ENCODE measurements at regions not wholly inside any gene's neighbourhood (a gene's known extent, or its start where the extent isn't known, plus 50 kb on each side); places are given as distances from the start of the nearest gene placed in this dataset.

DNA sequence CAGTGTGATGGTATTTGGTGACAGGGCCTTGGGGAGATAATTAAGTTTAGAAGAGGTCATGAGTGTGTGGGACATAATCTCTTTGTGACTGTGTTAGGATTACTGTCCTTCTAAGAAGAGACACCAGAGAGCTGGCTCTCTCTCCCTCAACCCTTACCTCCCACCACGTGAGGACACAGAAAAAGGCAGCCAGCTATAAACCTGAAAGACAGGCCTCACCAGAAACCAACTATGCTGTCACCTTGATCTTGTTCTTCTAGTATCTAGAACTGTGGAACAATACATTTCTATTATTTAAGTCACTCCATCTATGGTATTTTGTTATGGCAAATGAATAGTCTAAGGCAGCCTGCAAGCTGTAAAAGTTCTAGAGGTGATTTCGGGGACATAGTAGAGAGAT lies 203.7 kb downstream of the OTOR start:
- Histone ChIP-seq H3K9me3 (ENCODE audit: low read depth, low read length) (no peaks in the 10 kb centered on the region), H2AFZ (ENCODE audit: low read length) (no peak overlapping the region), H3K27me3 (ENCODE audit: insufficient read depth, low read length) (no peaks in the 10 kb centered on the region), H3K4me2 (ENCODE audit: insufficient read depth, low read length) (no peak overlapping the region), H3K4me1 (ENCODE audit: insufficient read depth, low read length) (no peaks in the 10 kb centered on the region), H3K27ac (ENCODE audit: low read depth, low read length) (no peak overlapping the region), H4K20me1 (ENCODE audit: insufficient read depth, low read length) (no peaks in the 10 kb centered on the region), H3K36me3 (ENCODE audit: insufficient read depth, low read length) (no peaks in the 10 kb centered on the region), H3K79me2 (ENCODE audit: insufficient read depth, low read length) (no peaks in the 10 kb centered on the region), H3K4me3 (ENCODE audit: insufficient read depth, low read length) (no peak overlapping the region)
- DNase-seq (ENCODE audit: insufficient read length, low spot score, missing footprints), result no peak
- TF ChIP-seq, protein P1, sequence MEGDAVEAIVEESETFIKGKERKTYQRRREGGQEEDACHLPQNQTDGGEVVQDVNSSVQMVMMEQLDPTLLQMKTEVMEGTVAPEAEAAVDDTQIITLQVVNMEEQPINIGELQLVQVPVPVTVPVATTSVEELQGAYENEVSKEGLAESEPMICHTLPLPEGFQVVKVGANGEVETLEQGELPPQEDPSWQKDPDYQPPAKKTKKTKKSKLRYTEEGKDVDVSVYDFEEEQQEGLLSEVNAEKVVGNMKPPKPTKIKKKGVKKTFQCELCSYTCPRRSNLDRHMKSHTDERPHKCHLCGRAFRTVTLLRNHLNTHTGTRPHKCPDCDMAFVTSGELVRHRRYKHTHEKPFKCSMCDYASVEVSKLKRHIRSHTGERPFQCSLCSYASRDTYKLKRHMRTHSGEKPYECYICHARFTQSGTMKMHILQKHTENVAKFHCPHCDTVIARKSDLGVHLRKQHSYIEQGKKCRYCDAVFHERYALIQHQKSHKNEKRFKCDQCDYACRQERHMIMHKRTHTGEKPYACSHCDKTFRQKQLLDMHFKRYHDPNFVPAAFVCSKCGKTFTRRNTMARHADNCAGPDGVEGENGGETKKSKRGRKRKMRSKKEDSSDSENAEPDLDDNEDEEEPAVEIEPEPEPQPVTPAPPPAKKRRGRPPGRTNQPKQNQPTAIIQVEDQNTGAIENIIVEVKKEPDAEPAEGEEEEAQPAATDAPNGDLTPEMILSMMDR (IDR thresholded peaks at IDR 0.05; ENCODE audit: extremely low read depth, low read depth, low read length), result no peak

DNA sequence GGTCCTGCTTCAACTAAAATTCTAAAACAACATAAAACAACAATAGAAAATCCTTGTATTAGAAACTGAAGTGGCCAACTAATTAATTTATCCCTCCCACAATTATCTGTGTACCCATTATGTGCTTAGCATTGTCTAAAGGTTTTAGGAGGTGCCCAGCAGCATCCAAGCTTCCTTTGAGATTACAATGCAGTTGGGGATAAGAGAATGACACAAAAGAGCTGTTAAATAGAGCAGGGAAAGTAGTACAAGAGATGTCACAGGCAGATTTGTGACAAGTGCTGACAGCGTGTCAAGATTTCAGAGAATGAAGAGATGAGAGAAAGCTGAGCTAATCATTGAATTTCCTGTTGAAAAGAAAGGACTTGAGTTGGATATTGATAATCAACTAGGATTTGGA lies 204.8 kb downstream of the OTOR start:
- Histone ChIP-seq H3K4me3 (ENCODE audit: insufficient read depth, low read length) (no peak overlapping the region), H3K9me3 (ENCODE audit: low read depth, low read length) (no peaks in the 10 kb centered on the region), H3K27ac (ENCODE audit: low read depth, low read length) (no peak overlapping the region), H3K27me3 (ENCODE audit: insufficient read depth, low read length) (no peaks in the 10 kb centered on the region), H4K20me1 (ENCODE audit: insufficient read depth, low read length) (no peaks in the 10 kb centered on the region), H2AFZ (ENCODE audit: low read length) (no peak overlapping the region), H3K36me3 (ENCODE audit: insufficient read depth, low read length) (no peaks in the 10 kb centered on the region), H3K4me1 (ENCODE audit: insufficient read depth, low read length) (no peaks in the 10 kb centered on the region), H3K4me2 (ENCODE audit: insufficient read depth, low read length) (no peak overlapping the region), H3K79me2 (ENCODE audit: insufficient read depth, low read length) (no peaks in the 10 kb centered on the region)
- TF ChIP-seq, protein P1 (IDR thresholded peaks at IDR 0.05; ENCODE audit: extremely low read depth, low read depth, low read length), result no peak
- no peak for DNase-seq (ENCODE audit: insufficient read length, low spot score, missing footprints)

DNA sequence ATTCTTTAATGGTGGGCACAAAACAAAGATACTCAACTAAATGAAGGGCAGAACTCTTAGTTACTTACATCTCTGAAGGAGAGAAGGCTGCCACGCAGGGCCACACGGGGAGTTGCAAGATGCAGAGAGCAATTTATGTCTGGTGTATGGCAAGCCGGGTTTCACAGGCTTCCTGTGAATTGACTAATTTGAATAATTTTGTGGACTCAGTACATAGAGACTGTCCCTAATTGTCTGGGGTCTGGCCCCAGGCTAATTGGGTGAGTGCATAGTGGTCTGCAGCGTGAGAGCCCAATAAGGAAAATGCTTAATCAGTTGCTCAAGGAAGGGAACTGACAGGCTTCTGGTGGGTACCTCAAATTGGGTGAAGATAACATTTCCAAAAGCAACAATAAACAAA lies 205.7 kb downstream of the OTOR start:
- Histone ChIP-seq H3K27ac (ENCODE audit: low read depth, low read length) (no peak overlapping the region), H3K79me2 (ENCODE audit: insufficient read depth, low read length) (no peaks in the 10 kb centered on the region), H3K27me3 (ENCODE audit: insufficient read depth, low read length) (no peaks in the 10 kb centered on the region), H3K9me3 (ENCODE audit: low read depth, low read length) (no peaks in the 10 kb centered on the region), H3K4me2 (ENCODE audit: insufficient read depth, low read length) (no peak overlapping the region), H2AFZ (ENCODE audit: low read length) (no peak overlapping the region), H3K4me1 (ENCODE audit: insufficient read depth, low read length) (no peaks in the 10 kb centered on the region), H4K20me1 (ENCODE audit: insufficient read depth, low read length) (no peaks in the 10 kb centered on the region), H3K4me3 (ENCODE audit: insufficient read depth, low read length) (no peak overlapping the region), H3K36me3 (ENCODE audit: insufficient read depth, low read length) (no peaks in the 10 kb centered on the region)
- DNase-seq (ENCODE audit: insufficient read length, low spot score, missing footprints), result no peak
- TF ChIP-seq, protein P1 (IDR thresholded peaks at IDR 0.05; ENCODE audit: extremely low read depth, low read depth, low read length), result no peak

DNA sequence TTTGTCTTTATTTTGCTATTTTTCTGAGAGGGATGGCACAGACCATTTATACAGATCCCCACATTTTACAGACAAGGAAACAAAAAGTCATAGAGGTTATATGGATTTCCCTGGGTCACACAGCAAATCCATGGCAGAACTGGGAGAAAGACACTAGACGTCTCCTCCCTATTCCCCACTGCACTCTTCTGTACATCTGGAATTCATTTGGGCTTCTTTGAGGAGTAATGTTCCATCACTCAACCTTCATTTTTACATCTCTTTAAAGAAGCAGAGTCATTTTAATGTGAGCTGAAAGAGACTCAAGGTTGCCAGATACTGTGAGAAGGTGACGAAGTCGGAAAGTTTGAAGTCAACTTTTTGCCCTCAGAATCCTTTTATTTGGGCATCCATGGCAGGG lies 207.3 kb downstream of the OTOR start:
- no peaks in the 10 kb centered on the region for H3K79me2 ChIP-seq (ENCODE audit: insufficient read depth, low read length)
- no peak overlapping the region for H3K27ac ChIP-seq (ENCODE audit: low read depth, low read length)
- no peak overlapping the region for H3K4me3 ChIP-seq (ENCODE audit: insufficient read depth, low read length)
- no peaks in the 10 kb centered on the region for H3K9me3 ChIP-seq (ENCODE audit: low read depth, low read length)
- no peak overlapping the region for H3K4me2 ChIP-seq (ENCODE audit: insufficient read depth, low read length)
- TF ChIP-seq, protein P1 (IDR thresholded peaks at IDR 0.05; ENCODE audit: extremely low read depth, low read depth, low read length), result no peak
- no peak overlapping the region for H2AFZ ChIP-seq (ENCODE audit: low read length)
- H3K27me3 ChIP-seq (ENCODE audit: insufficient read depth, low read length), result no peaks in the 10 kb centered on the region
- H3K4me1 ChIP-seq (ENCODE audit: insufficient read depth, low read length), result no peaks in the 10 kb centered on the region
- H4K20me1 ChIP-seq (ENCODE audit: insufficient read depth, low read length), result no peaks in the 10 kb centered on the region
- DNase-seq (ENCODE audit: insufficient read length, low spot score, missing footprints), result no peak
- H3K36me3 ChIP-seq (ENCODE audit: insufficient read depth, low read length), result no peaks in the 10 kb centered on the region
